H9 (cell line): ENCODE measurements at regions not wholly inside any gene's neighbourhood (a gene's known extent, or its start where the extent isn't known, plus 50 kb on each side); places are given as distances from the start of the nearest gene placed in this dataset.

ENCODE experiments used
- DNase-seq: peaks from one replicate; pipeline ENCODE4 v3.0.0-alpha.2; 2017
- H2AFZ ChIP-seq: one replicate; pipeline ENCODE4 v1.6.1; 2013; ENCODE audit warnings: mild to moderate bottlenecking, low read length, control low read depth, moderate library complexity
- H2AK5ac ChIP-seq: 2 replicates; pipeline ENCODE4 v1.6.1; 2013; ENCODE audit warnings: low read length, control low read depth, mixed read lengths; ENCODE audit not compliant: insufficient read length
- H2BK120ac ChIP-seq: one replicate; pipeline ENCODE4 v1.6.1; 2013; ENCODE audit warnings: low read depth, mild to moderate bottlenecking, low read length, control low read depth, inconsistent platforms; ENCODE audit not compliant: poor library complexity, severe bottlenecking
- H2BK12ac ChIP-seq: 2 replicates; pipeline ENCODE4 v1.6.1; 2013; ENCODE audit warnings: low read length, control low read depth, mixed read lengths, low read depth; ENCODE audit not compliant: insufficient read length
- H2BK15ac ChIP-seq: 2 replicates; pipeline ENCODE4 v1.6.1; 2013; ENCODE audit warnings: low read depth, low read length, control low read depth
- H2BK20ac ChIP-seq: one replicate; pipeline ENCODE4 v1.6.1; 2013; ENCODE audit warnings: low read depth, mild to moderate bottlenecking, low read length, control low read depth, inconsistent platforms; ENCODE audit not compliant: poor library complexity, severe bottlenecking
- H2BK5ac ChIP-seq: 2 replicates; pipeline ENCODE4 v1.6.1; 2013; ENCODE audit warnings: low read length, control low read depth, mixed read lengths; ENCODE audit not compliant: insufficient read length
- H3K14ac ChIP-seq: 2 replicates; pipeline ENCODE4 v1.6.1; 2013; ENCODE audit warnings: low read length, control low read depth; ENCODE audit not compliant: insufficient read depth
- H3K18ac ChIP-seq: 2 replicates; pipeline ENCODE4 v1.6.1; 2013; ENCODE audit warnings: low read depth, mild to moderate bottlenecking, mixed read lengths, low read length, control low read depth; ENCODE audit not compliant: insufficient read length
- H3K23ac ChIP-seq: 2 replicates; pipeline ENCODE4 v1.6.1; 2013; ENCODE audit warnings: low read length, control low read depth, mixed read lengths, low read depth; ENCODE audit not compliant: insufficient read length
- H3K23me2 ChIP-seq: 2 replicates; pipeline ENCODE4 v1.6.1; 2013; ENCODE audit warnings: low read depth, mild to moderate bottlenecking, mixed read lengths, low read length, control low read depth; ENCODE audit not compliant: insufficient read length, poor library complexity, severe bottlenecking
- H3K27ac ChIP-seq: 2 replicates; pipeline ENCODE4 v1.5.1; 2013; ENCODE audit warnings: low read length, control low read depth, mixed read lengths, low read depth; ENCODE audit not compliant: insufficient read length
- H3K27me3 ChIP-seq: 2 replicates; pipeline ENCODE4 v1.6.1; 2013; ENCODE audit warnings: low read length, control low read depth, inconsistent platforms; ENCODE audit not compliant: insufficient read depth
- H3K4ac ChIP-seq: 2 replicates; pipeline ENCODE4 v1.6.1; 2013; ENCODE audit warnings: low read depth, mild to moderate bottlenecking, control low read depth, inconsistent platforms, low read length, moderate library complexity
- H3K4me1 ChIP-seq: 2 replicates; pipeline ENCODE4 v1.6.1; 2013; ENCODE audit warnings: low read length, control low read depth, inconsistent platforms; ENCODE audit not compliant: insufficient read depth
- H3K4me2 ChIP-seq: 2 replicates; pipeline ENCODE4 v1.6.1; 2013; ENCODE audit warnings: low read length, control low read depth, mixed read lengths; ENCODE audit not compliant: insufficient read length, insufficient read depth
- H3K56ac ChIP-seq: 2 replicates; pipeline ENCODE4 v1.6.1; 2013; ENCODE audit warnings: low read depth, mild to moderate bottlenecking, mixed read lengths, low read length, control low read depth; ENCODE audit not compliant: insufficient read length
- H3K79me1 ChIP-seq: 2 replicates; pipeline ENCODE4 v1.6.1; 2013; ENCODE audit warnings: low read depth, mild to moderate bottlenecking, moderate library complexity, low read length, control low read depth, inconsistent platforms; ENCODE audit not compliant: insufficient read depth, poor library complexity, severe bottlenecking
- H3K79me2 ChIP-seq: 2 replicates; pipeline ENCODE4 v1.6.1; 2013; ENCODE audit warnings: low read length, control low read depth, inconsistent platforms; ENCODE audit not compliant: insufficient read depth
- H3K9ac ChIP-seq: 2 replicates; pipeline ENCODE4 v1.6.1; 2013; ENCODE audit warnings: low read length, control low read depth, mixed read lengths; ENCODE audit not compliant: insufficient read length; ENCODE audit errors: extremely low read depth
- H3K9me3 ChIP-seq: one replicate; pipeline ENCODE4 v1.6.1; 2013; ENCODE audit warnings: low read depth, low read length, inconsistent platforms; ENCODE audit not compliant: control insufficient read depth
- H3T11ph ChIP-seq: one replicate; pipeline ENCODE4 v1.6.1; 2013; ENCODE audit warnings: mild to moderate bottlenecking, low read length, control low read depth, inconsistent platforms
- H4K20me1 ChIP-seq: one replicate; pipeline ENCODE4 v1.6.1; 2013; ENCODE audit not compliant: control insufficient read depth, insufficient read length, insufficient read depth
- H4K5ac ChIP-seq: 2 replicates; pipeline ENCODE4 v1.6.1; 2013; ENCODE audit warnings: low read depth, mild to moderate bottlenecking, mixed read lengths, low read length, control low read depth; ENCODE audit not compliant: insufficient read length
- H4K8ac ChIP-seq: replicated peaks from 2 replicates; pipeline ENCODE4 v1.6.1; 2013; ENCODE audit warnings: low read length, control low read depth, mixed read lengths, low read depth; ENCODE audit not compliant: insufficient read length
- H4K91ac ChIP-seq: 2 replicates; pipeline ENCODE4 v1.6.1; 2013; ENCODE audit warnings: low read depth, mild to moderate bottlenecking, moderate library complexity, mixed read lengths, low read length, control low read depth; ENCODE audit not compliant: insufficient read length
- H3K27ac Mint-ChIP-seq, 3 experiments: 2 replicates in 2 of 3; 3 replicates in 1 of 3; pipeline ENCODE4 v1.8.0; 2020 to 2021; ENCODE audit warnings: mixed read lengths in 3 of 3, mild to moderate bottlenecking in 1 of 3, moderate library complexity in 1 of 3
- H3K27me3 Mint-ChIP-seq: 2 replicates; pipeline ENCODE4 v1.8.0; 2021; ENCODE audit warnings: low read depth, mild to moderate bottlenecking, moderate library complexity, mixed read lengths
- H3K36me3 Mint-ChIP-seq, 3 experiments: 2 replicates in 2 of 3; 3 replicates in 1 of 3; pipeline ENCODE4 v1.8.0; 2020 to 2021; ENCODE audit warnings: low read depth in 3 of 3, mixed read lengths in 3 of 3; ENCODE audit not compliant: insufficient read depth in 1 of 3
- H3K4me1 Mint-ChIP-seq, 2 experiments: 2 replicates each; pipeline ENCODE4 v1.8.0; 2020; ENCODE audit warnings: mixed read lengths in 2 of 2
- H3K4me3 Mint-ChIP-seq, 2 experiments: 2 replicates in 1 of 2; 3 replicates in 1 of 2; pipeline ENCODE4 v1.8.0; 2020 to 2021; ENCODE audit warnings: mild to moderate bottlenecking in 2 of 2, mixed read lengths in 2 of 2, moderate library complexity in 1 of 2
- H3K9me3 Mint-ChIP-seq, 2 experiments: 2 replicates in 1 of 2; 3 replicates in 1 of 2; pipeline ENCODE4 v1.8.0; 2020; ENCODE audit warnings: mild to moderate bottlenecking in 2 of 2, mixed read lengths in 2 of 2, moderate library complexity in 1 of 2
- CTCF ChIP-seq: fragments of 200-600 bp; sonication (generic); conservative IDR thresholded peaks from 3 replicates; pipeline ENCODE4 v1.8.0; 2021; ENCODE audit warnings: antibody characterized with exemption, mild to moderate bottlenecking
- WGBS: extraction: QIAGEN DNeasy Blood & Tissue Kit; methylation state at CpG from one replicate; pipeline ENCODE4 v1.1.7; 2013; ENCODE audit warnings: missing lambda C conversion rate, low lambda C conversion rate, mixed read lengths; ENCODE audit not compliant: insufficient read length; ENCODE audit errors: extremely low coverage; 5-methylcytosine and 5-hydroxymethylcytosine counted together

- Mint-ChIP-seq H3K9me3 (peaks cover 2 to 8% of the 10 kb centered on the region in 2 experiments; a peak in 3 of 5 replicates), H3K4me1 (peaks cover 21 to 24% of the 10 kb centered on the region in 2 experiments), H3K27ac (peak overlapping the region in 1 of 3 experiments; percentile 52; a peak in 1 of 7 replicates), H3K27me3 (peaks cover 7% of the 10 kb centered on the region), H3K4me3 (no peak overlapping the region), H3K36me3 (peaks cover 0 to 8% (median 0%) of the 10 kb centered on the region in 3 experiments; a peak in 2 of 7 replicates)
- Histone ChIP-seq H3K79me1 (no peaks in the 10 kb centered on the region), H4K91ac (no peak overlapping the region), H2BK5ac (no peak overlapping the region), H4K20me1 (no peaks in the 10 kb centered on the region), H3K27ac (no peak overlapping the region), H2AFZ (no peak overlapping the region), H2BK15ac (no peak overlapping the region), H3K4ac (no peak overlapping the region), H2BK20ac (no peak overlapping the region), H3K9ac (no peak overlapping the region), H2AK5ac (no peak overlapping the region), H3K23ac (no peak overlapping the region), H3K27me3 (no peaks in the 10 kb centered on the region; the same call in 1 of the 2 replicates), H3K14ac (no peak overlapping the region), H3K4me1 (peaks cover 7% of the 10 kb centered on the region), H3K4me2 (peak overlapping the region; percentile 36), H3T11ph (no peak overlapping the region), H2BK120ac (no peak overlapping the region), H4K5ac (no peak overlapping the region), H3K9me3 (no peaks in the 10 kb centered on the region), H2BK12ac (no peak overlapping the region), H3K56ac (no peak overlapping the region), H3K79me2 (no peaks in the 10 kb centered on the region), H4K8ac (no peak overlapping the region), H3K18ac (no peak overlapping the region), H3K23me2 (peaks cover 2% of the 10 kb centered on the region)
- peak; percentile 51 for DNase-seq
- TF ChIP-seq CTCF: no peak
- WGBS: no CpG with 5 or more reads among the region's 15 CpGs
Measured at GRCh38 chr1:117708323-117709248, 102.7 kb downstream of the TENT5C start.
